Ramos (cell line): ENCODE measurements at regions not wholly inside any gene's neighbourhood (a gene's known extent, or its start where the extent isn't known, plus 50 kb on each side); places are given as distances from the start of the nearest gene placed in this dataset.

Experiments used
- in situ Hi-C: fragments of 300-500 bp; cut with MboI; formaldehyde crosslinking; loops from one replicate; pipeline ENCODE4 v1.14.3; 2022; ENCODE audit warnings: low sequenced_read_pairs; ENCODE audit not compliant: unreplicated experiment

DNA sequence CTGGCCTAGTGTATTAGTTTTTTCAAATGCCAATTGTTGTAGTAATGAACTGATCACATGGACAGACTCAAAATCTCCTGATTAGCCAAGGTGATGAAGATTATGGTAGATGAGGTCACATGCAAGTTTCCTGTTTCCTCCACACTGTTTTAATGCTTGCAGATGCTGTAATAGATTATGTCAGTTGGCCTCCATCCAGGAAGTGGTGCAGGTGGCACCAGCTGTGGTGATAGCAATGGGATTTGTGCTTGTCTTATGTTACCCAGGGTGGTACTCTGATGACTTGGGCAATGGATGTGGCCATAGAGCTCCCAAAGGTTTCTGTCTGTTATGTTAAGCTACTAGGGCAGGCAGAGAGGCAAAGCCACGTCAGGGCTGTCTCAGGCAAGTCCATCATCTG is 332.9 kb upstream of the DDX18 start:
- in situ Hi-C loops, result loop anchor here (25.0 kb wide), 1 partner anchor 281 kb away; no protein-coding TSS in a partner anchor

DNA sequence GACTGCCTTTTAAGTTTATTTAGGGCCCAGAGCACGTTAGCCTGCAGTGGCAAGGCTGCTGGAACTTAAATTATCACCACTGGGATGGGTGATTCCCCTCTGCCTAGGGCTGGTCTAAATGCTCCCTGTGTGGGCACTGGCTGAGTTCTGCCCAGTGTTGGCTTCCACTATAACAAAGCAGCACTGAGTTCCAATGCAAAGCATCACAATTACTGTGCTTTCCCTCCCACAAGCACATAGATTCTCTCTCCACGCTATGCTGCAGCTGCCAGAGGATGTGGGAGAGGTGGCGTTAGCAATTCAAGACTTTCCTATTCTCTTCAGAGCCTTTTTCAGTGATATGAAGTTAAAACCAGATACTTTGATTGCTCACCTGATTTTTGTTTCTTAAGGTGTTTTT is 328.9 kb upstream of the DDX18 start:
- in situ Hi-C loops, result loop anchor here (25.0 kb wide), 1 partner anchor 277 kb away; no protein-coding TSS in a partner anchor

DNA sequence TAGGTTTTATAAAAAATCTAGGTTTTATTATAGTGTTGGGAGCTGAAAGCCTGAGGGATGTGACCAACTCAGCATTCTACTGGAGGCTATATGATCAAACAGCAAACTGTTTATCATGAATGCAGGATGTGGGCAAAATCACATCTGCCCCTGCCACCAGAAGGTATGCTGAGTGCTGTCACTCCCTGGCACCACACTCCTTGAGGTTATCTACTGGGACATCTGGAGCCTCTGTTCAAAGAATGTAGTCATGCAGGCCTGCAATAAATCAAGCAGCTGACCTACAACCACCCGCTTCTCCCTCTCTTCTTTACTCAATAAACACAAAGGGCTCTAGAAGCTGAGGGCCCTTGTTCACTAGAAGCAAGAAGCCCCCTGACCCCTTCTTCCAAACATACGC is 328.4 kb upstream of the DDX18 start:
- in situ Hi-C loops, result loop anchor here (25.0 kb wide), 1 partner anchor 276 kb away; no protein-coding TSS in a partner anchor

DNA sequence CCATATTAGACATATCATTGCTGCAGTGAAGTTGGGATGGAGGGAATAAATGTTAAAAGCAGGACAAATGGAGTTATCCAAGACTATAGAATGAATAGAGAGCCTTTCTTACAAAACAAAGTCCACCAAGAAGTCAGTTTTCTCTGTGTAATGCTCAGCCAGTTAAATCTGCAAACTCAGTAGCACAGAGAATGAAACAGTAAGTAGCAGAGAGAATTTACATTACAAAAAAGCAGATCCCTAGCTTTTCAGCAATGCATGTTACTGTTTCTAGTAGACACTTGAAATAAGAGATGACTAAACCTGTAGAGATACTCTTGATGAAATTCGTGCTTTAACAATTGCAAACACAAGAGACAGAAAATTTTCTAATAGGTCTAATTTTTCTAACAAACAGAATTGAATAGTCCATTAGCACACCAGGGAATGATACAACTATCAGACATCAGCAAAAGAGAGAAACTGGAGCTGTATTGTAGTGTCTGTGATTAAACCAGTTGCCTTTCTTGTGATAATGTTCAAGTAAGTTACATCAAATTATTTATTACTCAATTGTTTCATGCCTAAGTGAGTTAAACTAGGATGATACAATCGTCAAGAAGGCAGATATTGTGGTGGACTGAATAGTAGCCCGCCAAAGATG is 322.2 kb upstream of the DDX18 start:
- in situ Hi-C loops, result loop anchor here (25.0 kb wide), 1 partner anchor 270 kb away; no protein-coding TSS in a partner anchor

DNA sequence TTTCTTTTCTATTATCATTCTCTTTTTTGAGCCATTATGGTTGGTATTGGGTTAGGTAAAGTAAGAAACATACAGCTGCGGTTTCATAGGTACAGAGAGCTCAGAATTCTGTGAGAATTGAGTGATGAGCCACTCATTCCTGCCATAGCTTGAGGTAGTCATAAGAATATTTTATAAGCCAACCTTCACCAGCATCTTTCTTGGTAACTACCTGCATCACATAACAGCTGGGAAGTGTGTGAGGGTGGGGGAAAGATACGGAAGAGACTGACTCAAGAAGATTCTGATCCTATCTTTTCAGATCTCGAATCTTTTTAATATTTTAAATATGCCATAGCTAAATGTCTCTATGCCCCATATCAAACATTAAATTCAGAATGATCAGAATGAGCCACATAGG is 313.8 kb upstream of the DDX18 start:
- in situ Hi-C loops, result no loop called here

DNA sequence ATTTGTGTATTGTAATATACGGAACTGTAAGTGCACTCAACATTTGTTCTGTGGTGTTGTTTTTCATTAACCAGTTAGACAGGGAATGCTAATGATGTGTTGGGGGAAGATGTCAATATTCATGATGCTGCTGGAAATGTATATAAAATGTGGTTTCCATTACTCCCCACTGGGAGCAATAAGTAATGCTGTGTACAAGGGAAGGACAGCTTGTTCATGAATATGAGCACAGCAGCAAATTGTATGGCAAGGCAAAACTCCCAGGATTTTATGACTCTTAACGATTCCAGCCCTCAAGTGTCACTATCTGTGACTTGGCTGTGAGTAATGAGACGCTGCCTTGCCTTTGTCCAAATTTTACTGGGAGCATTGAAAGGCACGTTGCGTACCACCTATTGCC is 312.4 kb upstream of the DDX18 start:
- in situ Hi-C loops, result no loop called here

DNA sequence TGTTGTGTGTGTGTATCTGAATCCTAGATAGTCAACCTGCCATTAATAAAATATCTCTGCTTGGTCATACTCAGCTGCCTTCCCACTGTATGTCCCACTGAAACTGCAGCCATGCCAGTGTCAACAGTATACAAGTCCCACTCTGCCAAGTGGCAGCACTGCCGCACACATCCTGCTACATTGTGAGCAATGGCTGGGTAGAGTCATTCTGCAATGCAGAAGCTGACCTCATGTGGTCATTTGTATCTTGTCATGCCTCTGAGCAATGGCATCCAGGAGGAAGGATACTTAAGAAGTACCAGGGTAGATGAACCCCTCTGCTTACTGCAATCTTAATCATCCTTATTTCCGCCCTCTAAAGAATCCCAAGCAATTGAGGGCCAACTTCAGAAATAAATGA is 302.2 kb upstream of the DDX18 start:
- in situ Hi-C loops, result no loop called here

DNA sequence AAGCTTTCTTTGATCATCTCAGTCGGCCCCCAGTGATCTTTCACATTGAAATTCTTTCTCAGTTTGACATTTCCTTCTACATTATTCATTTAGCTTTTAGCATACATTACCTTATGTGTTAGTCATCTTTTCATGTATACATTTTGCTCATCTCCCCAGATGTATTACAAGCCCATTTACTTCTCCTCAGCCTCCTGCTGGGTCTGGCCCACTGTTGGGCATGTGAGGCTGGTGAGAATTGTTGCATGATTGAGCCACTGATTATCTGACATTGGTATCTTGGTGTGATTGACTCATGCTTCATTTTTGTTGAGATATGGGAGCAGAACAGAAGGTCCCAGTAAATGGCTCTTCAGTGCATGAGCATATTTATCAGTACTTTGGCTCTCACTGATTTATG is 300.1 kb upstream of the DDX18 start:
- in situ Hi-C loops, result no loop called here

DNA sequence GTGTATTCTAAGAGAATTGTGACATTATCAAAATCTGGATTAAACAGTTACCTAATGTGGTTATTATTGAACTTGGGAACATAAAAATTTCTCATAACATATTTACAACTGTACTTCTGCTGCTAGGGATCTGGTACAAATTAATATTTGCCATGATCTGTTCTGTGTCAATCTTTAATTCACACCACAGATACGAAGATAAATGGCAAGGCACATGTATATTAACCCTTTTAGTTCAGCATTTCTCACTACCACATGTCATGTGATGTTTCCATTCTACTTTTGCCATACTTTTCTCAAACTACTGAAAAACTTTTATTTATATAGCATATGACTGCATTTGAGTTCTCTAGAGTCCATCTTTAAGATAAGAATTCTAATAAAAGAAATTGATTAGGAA is 295.3 kb upstream of the DDX18 start:
- in situ Hi-C loops, result no loop called here

DNA sequence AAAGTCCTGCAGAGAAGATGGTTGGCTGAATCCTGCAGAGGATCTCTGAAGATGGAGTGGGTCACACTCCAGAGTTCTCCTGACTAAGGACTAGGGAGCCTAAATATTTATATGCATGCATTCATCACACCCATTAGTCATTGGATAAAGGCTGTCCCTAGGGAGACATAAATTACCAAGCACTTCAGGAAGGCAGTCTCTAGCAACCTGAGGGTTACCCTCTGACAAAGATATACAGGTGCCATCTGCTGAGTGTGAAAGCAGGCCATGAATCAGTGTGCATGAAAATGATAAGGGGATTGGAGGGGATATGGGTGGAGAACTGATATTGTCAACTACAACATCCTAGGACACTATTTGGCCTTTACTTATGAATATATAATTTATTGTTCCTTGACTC is 294.8 kb upstream of the DDX18 start:
- in situ Hi-C loops, result no loop called here

DNA sequence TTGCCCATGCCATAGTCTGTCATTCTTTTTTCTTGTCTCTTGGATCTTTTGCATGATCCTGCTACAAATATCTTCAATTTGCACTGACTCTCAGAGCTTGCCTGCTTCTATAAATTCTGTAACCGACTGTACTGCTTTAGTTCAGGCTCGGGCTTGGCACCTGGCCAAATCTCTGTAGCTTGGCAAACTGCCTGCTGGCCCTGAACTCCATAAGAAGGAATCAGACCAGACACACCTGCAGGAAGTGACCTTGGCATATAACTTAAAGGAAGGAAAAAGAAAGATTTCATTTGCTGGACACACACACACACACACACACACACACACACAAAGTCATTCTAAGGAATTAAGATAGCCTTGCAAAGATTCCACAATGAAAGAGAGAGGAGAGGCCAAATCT is 291.2 kb upstream of the DDX18 start:
- in situ Hi-C loops, result no loop called here

DNA sequence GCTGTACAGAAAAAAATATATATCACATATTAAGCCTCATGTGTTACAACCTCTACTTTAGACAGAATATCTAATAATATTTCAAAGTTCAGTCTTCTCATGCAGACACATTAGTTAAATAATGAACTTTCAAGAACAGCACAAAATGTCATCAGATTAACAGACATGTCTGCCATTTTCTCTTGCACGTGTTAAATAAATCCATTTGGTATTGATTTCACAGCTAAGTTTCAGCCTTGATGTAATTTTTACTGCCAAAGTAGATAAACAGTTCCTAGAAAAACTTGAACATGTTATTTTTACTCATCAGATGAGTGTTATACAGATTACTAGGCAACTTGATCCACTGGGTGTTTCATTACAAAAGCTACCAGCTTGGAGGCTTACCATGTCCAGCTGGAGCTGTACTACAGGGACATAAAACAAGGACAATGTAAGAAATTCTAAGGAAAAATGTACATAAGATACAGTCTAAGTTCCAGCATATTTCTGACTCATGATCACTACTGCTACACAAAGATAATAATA is 290.7 kb upstream of the DDX18 start:
- in situ Hi-C loops, result no loop called here

DNA sequence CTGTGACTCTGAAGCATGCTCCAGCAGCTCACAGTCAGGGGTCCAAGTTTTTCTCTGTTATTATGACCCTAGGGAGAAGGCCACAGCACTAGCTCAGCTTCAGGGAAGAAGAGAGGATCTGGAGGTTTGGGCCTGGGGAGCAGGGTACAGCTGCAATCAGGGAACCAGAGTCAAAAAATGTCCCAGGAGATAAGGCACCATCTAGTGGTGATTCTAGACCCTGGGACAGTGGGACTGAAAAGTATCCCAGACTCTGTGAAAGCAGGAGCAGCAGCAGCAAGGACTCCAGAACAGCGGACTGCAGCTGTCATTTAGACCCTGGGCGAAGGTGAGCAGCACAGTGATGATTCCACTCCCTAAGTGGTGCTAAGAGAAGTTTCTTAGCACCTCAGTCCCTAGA is 278.4 kb upstream of the DDX18 start:
- in situ Hi-C loops, result no loop called here

DNA sequence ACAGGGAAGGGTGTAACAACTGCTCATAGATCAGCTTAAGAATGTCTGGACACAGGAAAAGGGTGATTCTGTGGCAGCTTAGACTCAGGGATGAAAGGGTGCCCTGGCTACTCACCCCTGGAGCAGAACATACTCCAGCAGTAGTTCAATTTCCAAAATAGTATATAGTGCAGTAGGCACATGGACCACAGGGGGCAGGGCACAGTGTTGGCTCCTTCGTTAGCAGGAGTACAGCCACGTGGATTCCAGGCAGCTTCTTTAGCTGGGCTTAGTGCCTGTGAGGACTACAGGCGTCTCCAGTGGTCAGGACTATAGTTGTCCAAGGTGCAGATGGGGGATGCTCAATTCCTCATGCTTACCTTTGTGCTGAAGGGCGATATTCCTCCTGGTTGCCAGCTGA is 277.5 kb upstream of the DDX18 start:
- in situ Hi-C loops, result no loop called here

DNA sequence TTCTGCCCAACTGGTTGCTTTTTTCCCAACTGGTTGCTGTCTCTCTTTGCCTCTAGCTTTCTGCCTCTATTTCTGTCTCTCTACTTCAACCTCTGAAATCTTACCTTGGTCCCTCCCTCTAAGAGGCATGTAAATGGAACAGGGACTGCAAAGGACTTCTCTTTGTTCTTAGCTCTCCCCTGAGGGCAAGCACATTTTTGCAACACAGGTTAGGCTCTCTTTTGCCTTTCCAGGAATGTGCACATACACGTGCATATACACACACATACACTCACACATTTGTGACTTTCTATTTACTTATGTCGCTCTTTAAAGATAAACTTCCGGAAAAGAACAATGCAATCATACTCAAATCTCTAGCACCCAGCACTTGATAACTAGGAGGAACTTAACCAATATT is 262.6 kb upstream of the DDX18 start:
- in situ Hi-C loops, result no loop called here

DNA sequence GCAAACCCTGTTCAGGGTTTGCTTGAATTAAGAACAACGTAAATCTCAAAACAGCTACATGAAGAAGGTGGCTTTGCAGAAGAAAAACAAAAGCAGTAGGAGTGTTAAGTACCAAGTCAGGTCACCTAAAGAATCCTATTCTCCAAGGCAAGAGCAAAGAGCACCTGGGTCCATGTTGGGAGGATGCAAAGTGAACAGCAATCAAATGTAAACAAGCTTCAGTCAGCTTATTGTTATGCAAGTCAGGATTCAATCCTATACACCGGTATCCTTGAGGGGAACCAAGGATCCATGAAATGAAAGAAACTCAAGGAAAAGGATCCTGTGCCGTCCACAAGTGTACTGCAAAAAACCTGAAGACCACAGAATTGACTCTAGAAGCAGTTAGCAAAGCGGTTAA is 261.0 kb upstream of the DDX18 start:
- in situ Hi-C loops, result no loop called here

DNA sequence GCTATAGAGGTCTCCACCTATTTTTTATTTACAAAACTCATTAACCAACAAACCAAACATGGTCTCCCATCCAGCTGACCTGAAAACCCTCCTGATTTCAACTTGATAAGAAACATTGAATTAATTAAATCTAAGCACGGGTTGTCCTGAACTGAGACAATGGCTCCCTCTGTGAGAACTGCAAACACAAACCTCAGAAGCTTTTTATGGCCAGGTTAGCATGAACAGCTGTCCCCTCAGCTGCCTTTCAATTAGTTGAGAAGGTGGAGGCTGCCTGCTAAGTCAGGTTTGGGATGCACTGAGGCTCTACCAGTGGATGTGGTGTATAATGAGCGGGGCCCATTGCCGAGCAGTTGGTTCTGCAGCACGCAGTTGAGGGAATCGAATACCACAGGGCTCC is 258.5 kb upstream of the DDX18 start:
- in situ Hi-C loops, result no loop called here

DNA sequence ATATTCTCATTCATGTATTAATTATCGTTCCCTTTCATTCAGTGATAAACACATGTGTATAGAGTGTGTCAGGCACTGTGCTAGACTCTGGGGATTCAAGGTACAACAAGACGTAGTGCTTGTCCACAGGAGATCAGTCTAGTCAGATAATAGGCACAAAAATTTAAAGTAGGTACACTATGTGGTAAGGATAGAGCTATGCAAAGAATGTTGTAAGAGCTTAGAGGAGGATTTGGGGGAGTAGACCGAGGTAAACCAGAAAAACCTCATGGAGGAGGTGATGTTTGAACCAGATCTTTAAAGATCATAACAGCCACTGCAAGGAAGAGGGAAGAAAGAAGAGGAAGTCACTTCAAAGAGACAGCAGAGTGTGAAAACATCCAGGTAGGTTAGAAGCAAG is 256.9 kb upstream of the DDX18 start:
- in situ Hi-C loops, result no loop called here

DNA sequence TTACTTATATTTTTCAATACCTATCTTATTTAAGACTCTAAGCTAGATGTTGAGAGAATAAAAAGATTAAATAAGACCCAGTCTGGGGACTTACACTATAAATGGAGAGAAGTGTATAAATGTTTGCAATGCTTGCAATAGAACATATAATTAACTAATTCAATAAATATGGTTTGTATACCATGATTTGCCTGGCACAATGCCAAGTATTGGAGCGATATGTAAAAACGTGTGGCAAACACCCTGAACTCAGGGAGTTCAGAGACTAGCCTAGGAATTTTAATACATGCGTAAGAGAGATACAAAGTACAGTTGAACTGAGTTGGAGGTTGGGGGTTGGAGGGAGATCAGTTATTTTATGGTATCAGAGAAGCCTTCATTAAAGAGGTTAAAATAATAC is 251.8 kb upstream of the DDX18 start:
- in situ Hi-C loops, result no loop called here

DNA sequence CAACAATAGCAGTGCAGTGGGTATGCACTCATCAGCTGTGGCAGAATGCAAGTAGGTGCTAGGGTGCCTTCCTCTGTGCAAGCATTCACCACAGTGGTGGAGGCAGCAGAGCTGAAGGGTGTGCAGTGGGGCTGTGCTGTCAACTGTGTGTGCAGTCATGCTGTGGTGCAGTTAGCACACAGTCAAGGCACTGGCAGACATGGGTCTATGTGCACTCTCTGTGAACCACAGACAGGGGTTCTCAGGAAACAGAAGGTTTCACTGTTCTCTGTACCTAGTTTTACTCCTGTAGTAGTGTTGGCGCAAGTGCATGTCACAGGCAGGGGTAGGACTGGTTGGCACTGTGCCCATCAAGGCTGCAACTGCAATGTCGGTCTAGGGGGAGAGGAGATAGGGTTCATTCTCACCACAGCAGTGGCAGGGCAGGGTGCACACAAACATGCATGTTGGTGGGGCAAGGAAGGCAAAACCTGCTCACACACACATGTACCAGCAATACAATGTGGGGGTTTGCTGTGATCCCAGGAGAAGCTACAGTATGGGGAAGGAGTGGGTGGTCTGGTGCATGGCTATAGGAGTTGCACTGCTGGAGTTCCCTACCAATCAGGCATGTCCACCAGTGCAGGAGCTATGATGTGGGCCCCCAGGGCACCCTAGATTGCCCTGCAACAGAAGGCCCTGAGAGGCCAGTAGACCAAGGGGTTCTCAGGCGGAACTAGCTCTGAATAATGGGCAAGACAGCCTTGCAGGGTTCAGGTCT is 242.7 kb upstream of the DDX18 start:
- in situ Hi-C loops, result no loop called here

DNA sequence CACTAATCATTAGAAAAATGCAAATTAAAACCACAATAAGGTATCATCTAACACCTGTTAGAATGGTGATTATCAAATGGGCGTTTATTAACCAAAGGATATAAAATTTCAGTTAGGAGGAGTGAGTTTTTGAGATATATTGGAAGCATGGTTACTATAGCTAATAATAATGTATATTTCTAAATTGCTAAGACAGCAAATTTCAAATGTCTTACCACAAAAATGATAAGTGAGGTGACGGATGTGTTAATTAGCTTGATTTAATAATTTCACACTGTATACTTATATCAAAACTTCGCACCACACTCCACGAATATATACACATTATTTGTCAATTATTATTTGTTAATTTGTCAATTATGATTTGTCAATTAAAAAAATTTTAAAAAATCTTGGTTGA is 227.2 kb upstream of the DDX18 start:
- in situ Hi-C loops, result no loop called here

DNA sequence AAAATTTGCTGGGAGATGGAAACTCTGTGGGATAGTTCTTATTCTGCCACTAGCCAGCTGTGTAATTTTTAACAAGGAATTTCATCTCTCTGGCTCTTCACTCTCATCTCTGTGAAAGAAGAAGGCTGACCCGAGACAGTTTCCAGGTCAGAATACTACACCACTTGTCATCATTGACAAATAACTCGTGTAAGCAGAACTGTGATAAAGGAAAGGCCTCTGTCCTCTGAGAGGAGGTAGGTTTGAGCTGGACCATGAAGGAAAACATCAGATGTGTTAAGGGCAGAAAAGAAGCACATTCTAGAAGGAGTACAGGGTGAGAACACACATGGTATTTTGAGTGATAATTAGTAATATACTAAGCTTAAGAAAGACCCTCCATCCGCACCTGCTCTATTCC is 211.4 kb upstream of the DDX18 start:
- in situ Hi-C loops, result no loop called here
